ENCODE measurements at regions not wholly inside any gene's neighbourhood (a gene's known extent, or its start where the extent isn't known, plus 50 kb on each side); places are given as distances from the start of the nearest gene placed in this dataset.

- ChIA-PET POLR2A (no interaction called here), CTCF (no interaction called here)
- TF ChIP-seq CTCF (IDR thresholded peaks at IDR 0.05; ENCODE audit: insufficient read depth, low read depth, low read length): no peak
- H3K4me3 ChIP-seq (ENCODE audit: low read depth, low read length): no peak overlapping the region
- H3K27me3 ChIP-seq (ENCODE audit: control insufficient read depth, insufficient read depth, low read length): no peaks in the 10 kb centered on the region
- H3K36me3 ChIP-seq (ENCODE audit: control insufficient read depth, insufficient read depth, low read length): no peaks in the 10 kb centered on the region
- no peak for DNase-seq (ENCODE audit: low read depth)
Measured at GRCh38 chr17:79560527-79560926, 50.3 kb downstream of the RBFOX3 start.

DNA sequence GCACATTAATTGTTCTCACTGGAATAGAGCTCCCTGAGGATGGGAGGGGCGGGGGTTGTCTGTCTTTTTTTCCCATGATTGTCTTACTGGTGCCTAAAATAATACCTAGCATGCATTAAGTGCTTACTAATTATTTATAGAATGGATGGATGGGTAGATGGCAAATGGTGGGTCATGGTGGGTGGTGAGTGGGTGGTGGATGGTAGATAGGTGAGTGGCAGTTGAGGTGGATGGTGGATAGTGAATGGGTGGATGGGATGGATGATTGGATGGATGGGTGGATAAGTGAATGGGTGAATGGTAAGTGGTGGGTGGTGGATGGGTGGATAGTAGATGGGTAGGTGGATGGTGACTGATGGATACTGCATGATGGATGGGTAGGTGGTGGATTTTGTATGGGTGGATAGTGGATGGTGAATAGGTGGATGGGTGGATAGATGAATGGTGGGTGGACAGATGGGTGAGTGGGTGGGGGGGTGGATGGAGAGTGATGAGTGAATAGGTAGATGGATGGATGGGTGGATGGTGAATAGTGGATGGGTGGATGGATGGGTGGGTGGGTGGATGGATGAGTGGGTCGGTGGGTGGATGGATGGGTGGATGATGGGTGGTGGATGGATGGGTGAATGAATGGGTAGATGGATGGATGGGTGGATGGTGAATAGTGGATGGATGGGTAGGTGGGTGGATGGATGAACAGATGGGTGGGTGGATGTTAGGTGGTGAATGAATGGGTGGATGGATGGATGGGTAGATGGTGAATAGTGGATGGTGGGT lies 51.6 kb downstream of the RBFOX3 start:
- no peak for TF ChIP-seq CTCF (IDR thresholded peaks at IDR 0.05; ENCODE audit: insufficient read depth, low read depth, low read length)
- Histone ChIP-seq H3K4me3 (ENCODE audit: low read depth, low read length) (no peak overlapping the region), H3K27me3 (ENCODE audit: control insufficient read depth, insufficient read depth, low read length) (no peaks in the 10 kb centered on the region), H3K36me3 (ENCODE audit: control insufficient read depth, insufficient read depth, low read length) (no peaks in the 10 kb centered on the region)
- no peak for DNase-seq (ENCODE audit: low read depth)
- ChIA-PET POLR2A (no interaction called here), CTCF (no interaction called here)

- no peak for TF ChIP-seq CTCF (IDR thresholded peaks at IDR 0.05; ENCODE audit: insufficient read depth, low read depth, low read length)
- Histone ChIP-seq H3K4me3 (ENCODE audit: low read depth, low read length) (no peak overlapping the region), H3K36me3 (ENCODE audit: control insufficient read depth, insufficient read depth, low read length) (no peaks in the 10 kb centered on the region), H3K27me3 (ENCODE audit: control insufficient read depth, insufficient read depth, low read length) (no peaks in the 10 kb centered on the region)
- DNase-seq (ENCODE audit: low read depth): no peak
- CTCF ChIA-PET: no interaction called here
- POLR2A ChIA-PET: no interaction called here
Measured at GRCh38 chr17:79558091-79558900, 52.6 kb downstream of the RBFOX3 start.

DNA sequence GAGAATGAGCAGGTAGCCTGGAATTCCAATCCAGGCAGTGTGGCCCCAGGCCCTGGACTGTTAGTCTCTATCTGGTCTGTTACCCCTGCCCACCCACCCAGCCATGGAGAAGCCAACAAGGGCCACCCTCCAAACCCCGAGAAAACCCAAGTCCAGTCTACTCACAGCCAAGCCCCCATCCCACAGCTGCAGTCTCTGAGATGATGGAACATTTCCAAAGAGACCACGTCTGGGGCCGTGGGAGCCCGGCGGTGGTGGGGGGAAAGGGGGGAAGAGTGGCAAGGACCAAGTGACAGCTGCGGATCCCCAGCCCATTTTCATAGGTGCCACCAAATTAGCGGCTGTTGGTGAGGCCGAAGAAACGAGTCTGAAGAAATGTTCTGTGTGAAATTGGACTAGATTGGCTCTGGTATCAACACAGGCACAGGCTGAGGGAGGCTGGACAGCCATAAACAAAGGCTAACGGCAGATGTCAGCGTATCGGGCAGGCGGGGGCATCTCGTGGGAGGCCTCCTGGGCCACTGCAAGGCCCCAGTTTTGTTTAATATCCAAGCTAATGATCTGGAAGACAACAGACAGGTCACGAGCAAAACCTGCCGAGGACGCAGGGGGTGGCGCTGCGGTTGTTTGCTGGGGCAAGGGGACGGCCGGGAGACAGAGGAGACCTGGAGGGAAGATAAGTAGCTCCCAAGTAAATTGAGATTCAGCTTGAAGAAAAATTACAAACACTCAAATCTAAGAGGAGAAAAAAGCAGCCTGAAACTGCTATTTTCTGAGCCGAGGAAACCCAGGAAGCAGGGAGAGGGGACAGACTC lies 53.4 kb downstream of the RBFOX3 start:
- H3K27me3 ChIP-seq (ENCODE audit: control insufficient read depth, insufficient read depth, low read length): no peaks in the 10 kb centered on the region
- CTCF ChIA-PET: no interaction called here
- POLR2A ChIA-PET: no interaction called here
- no peak for TF ChIP-seq CTCF (IDR thresholded peaks at IDR 0.05; ENCODE audit: insufficient read depth, low read depth, low read length)
- DNase-seq (ENCODE audit: low read depth): no peak
- H3K36me3 ChIP-seq (ENCODE audit: control insufficient read depth, insufficient read depth, low read length): no peaks in the 10 kb centered on the region
- H3K4me3 ChIP-seq (ENCODE audit: low read depth, low read length): no peak overlapping the region

- Histone ChIP-seq H3K4me3 (ENCODE audit: low read depth, low read length) (no peak overlapping the region), H3K27me3 (ENCODE audit: control insufficient read depth, insufficient read depth, low read length) (no peaks in the 10 kb centered on the region), H3K36me3 (ENCODE audit: control insufficient read depth, insufficient read depth, low read length) (no peaks in the 10 kb centered on the region)
- CTCF ChIA-PET: no interaction called here
- POLR2A ChIA-PET: no interaction called here
- DNase-seq (ENCODE audit: low read depth): no peak
- no peak for TF ChIP-seq CTCF (IDR thresholded peaks at IDR 0.05; ENCODE audit: insufficient read depth, low read depth, low read length)
Measured at GRCh38 chr17:79556271-79556670, 54.6 kb downstream of the RBFOX3 start.

Measured in BJ (cell line).